Prostate gland (tissue), 2 donors: ENCODE measurements at regions not wholly inside any gene's neighbourhood (a gene's known extent, or its start where the extent isn't known, plus 50 kb on each side); places are given as distances from the start of the nearest gene placed in this dataset.

Source experiments
- POLR2A ChIP-seq: fragments of 450-650 bp; IDR thresholded peaks from one replicate; pipeline ENCODE4 v1.6.1; 2016; ENCODE audit warnings: antibody characterized with exemption, mild to moderate bottlenecking
- TF ChIP-seq, protein P1 (sequence below), 4 experiments: fragments of 200-600 bp in 2 of 4; fragments of 450-650 bp in 2 of 4; sonication (generic) in 2 of 4; IDR thresholded peaks; 1 replicate in 3 of 4; 2 replicates in 1 of 4; pipeline ENCODE4 v1.5.1; 2016 to 2019; ENCODE audit warnings: antibody characterized with exemption in 4 of 4, mild to moderate bottlenecking in 2 of 4, moderate library complexity in 2 of 4

- TF ChIP-seq, protein P1, sequence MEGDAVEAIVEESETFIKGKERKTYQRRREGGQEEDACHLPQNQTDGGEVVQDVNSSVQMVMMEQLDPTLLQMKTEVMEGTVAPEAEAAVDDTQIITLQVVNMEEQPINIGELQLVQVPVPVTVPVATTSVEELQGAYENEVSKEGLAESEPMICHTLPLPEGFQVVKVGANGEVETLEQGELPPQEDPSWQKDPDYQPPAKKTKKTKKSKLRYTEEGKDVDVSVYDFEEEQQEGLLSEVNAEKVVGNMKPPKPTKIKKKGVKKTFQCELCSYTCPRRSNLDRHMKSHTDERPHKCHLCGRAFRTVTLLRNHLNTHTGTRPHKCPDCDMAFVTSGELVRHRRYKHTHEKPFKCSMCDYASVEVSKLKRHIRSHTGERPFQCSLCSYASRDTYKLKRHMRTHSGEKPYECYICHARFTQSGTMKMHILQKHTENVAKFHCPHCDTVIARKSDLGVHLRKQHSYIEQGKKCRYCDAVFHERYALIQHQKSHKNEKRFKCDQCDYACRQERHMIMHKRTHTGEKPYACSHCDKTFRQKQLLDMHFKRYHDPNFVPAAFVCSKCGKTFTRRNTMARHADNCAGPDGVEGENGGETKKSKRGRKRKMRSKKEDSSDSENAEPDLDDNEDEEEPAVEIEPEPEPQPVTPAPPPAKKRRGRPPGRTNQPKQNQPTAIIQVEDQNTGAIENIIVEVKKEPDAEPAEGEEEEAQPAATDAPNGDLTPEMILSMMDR (IDR thresholded peaks at IDR 0.05): no peak
- no peak for TF ChIP-seq POLR2A
Observed at GRCh38 chr7:49579408-49579807, 194.0 kb upstream of the VWC2 start.
